ENCODE measurements at regions not wholly inside any gene's neighbourhood (a gene's known extent, or its start where the extent isn't known, plus 50 kb on each side); places are given as distances from the start of the nearest gene placed in this dataset.

GRCh38 chr11:96447208-96448110, 57.6 kb downstream of the JRKL start:
- TF ChIP-seq, protein P1, sequence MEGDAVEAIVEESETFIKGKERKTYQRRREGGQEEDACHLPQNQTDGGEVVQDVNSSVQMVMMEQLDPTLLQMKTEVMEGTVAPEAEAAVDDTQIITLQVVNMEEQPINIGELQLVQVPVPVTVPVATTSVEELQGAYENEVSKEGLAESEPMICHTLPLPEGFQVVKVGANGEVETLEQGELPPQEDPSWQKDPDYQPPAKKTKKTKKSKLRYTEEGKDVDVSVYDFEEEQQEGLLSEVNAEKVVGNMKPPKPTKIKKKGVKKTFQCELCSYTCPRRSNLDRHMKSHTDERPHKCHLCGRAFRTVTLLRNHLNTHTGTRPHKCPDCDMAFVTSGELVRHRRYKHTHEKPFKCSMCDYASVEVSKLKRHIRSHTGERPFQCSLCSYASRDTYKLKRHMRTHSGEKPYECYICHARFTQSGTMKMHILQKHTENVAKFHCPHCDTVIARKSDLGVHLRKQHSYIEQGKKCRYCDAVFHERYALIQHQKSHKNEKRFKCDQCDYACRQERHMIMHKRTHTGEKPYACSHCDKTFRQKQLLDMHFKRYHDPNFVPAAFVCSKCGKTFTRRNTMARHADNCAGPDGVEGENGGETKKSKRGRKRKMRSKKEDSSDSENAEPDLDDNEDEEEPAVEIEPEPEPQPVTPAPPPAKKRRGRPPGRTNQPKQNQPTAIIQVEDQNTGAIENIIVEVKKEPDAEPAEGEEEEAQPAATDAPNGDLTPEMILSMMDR (conservative IDR thresholded peaks at IDR 0.05; ENCODE audit: low read depth, low read length) = no peak
- no peak overlapping the region for H3K4me3 ChIP-seq (ENCODE audit: low read depth, low read length)
- DNase-seq (ENCODE audit: low read depth) = no peak

DNA sequence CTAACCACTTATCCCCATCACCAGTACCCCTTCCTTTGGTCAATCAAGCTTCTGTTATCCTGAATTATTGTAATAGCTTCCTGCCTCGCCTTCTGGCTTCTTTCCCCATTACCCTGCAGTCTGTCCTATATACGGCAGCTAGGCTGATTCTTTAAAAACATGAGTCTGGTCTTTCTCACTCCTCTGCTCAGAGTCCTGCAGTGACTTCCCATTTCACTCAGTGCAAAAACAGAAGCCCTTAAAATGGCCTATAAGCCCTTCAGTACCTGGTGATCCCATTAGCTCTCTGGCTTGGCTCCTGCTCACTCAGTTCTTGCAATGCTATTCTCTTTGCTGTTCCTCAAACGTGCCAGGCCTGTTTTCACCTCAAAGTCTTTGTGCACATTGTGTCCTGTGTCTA, 58.4 kb downstream of the JRKL start:
- no peak overlapping the region for H3K4me3 ChIP-seq (ENCODE audit: low read depth, low read length)

DNA sequence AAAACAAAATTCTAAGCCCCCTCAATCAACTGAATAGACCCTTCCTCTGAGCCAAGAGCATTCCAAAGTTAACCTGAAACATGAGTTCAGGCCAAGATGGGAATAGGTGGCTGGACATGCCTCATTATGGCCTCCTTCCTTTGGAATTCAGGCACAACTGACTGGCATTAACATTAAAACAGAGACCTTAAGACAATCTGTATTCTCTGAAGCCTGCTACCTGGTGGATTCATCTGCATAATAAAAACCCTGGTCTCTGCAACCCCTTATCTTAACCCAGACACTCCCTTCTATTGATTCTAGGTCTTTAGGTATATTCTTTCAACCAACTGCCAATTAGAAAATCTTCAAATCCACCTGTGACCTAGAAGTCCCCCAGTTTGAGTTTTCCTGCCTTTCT, 66.3 kb downstream of the JRKL start:
- DNase-seq (ENCODE audit: low read depth) = no peak
- TF ChIP-seq, protein P1 (conservative IDR thresholded peaks at IDR 0.05; ENCODE audit: low read depth, low read length) = no peak
- no peak overlapping the region for H3K4me3 ChIP-seq (ENCODE audit: low read depth, low read length)

More for the DNA sequence above, 58.4 kb downstream of the JRKL start:
- TF ChIP-seq, protein P1 (conservative IDR thresholded peaks at IDR 0.05; ENCODE audit: low read depth, low read length) = no peak
- DNase-seq (ENCODE audit: low read depth) = no peak

DNA sequence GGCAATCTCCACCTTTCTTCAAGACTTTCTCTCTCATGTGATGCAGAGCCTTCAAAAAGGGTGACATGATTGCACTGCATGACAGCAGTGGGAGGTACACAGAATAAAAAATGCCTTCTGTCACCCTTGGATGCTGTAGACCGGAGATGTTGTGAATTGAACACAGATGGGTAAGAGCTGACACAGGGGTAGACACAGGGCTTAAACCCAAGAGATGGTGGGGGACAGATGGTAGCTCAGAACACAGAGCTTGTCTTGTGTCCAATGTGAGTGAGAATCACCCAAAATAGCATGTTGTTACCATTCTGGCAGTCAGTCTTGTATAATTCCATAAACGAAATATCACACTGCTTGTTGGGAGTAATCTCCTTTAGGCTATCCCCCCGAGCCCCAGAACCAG, 69.9 kb downstream of the JRKL start:
- DNase-seq (ENCODE audit: low read depth) = no peak
- H3K4me3 ChIP-seq (ENCODE audit: low read depth, low read length) = no peak overlapping the region
- TF ChIP-seq, protein P1 (conservative IDR thresholded peaks at IDR 0.05; ENCODE audit: low read depth, low read length) = no peak

DNA sequence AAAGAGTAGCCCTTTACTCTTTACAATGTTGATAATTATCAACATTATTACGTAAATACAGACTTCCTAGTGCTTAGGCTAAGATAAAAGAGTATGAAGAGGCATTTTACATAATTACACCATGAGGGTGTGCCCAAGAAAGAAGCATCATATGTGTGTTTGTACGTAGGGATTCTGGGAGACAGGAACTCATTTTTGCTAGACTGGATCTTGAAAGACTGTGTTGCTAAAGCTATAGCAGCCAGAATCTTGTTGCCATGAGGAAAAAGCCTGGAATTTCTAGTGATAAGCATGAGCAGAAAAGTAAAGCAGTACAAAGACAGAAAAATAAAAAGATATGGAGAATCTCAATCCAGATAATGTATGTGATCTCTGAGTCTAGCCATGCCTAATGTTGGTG, 72.1 kb downstream of the JRKL start:
- no peak overlapping the region for H3K4me3 ChIP-seq (ENCODE audit: low read depth, low read length)
- TF ChIP-seq, protein P1 (conservative IDR thresholded peaks at IDR 0.05; ENCODE audit: low read depth, low read length) = no peak
- DNase-seq (ENCODE audit: low read depth) = no peak

DNA sequence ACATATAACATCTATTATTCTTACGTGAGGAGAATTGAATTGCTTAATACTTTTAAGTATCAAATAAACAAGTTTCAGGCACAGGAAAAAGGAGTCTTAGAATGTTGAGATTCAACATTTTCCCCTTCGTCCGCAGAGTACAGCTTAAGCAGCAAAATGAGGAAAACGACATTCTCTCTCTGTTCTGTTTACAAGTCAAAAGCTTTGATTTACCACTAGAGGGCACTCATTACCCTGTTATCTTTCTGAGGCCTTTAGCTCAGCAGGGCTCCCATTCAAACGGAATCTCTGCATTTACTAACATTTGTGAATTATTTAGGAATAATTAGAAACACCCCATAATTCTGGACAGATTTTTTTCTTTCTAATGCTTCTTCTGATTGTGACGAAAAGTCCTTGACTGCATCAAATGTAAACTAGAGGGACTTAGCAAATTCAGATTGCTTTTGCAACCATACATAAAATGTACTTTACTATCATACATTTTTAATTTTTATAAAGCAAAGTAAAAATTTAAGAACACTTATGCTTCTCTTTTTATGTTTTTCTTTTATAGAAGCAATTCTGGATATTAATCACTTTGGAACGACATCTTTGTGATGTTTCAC, 75.0 kb downstream of the JRKL start:
- peak; percentile 90 for DNase-seq (ENCODE audit: low read depth)
- no peak overlapping the region for H3K4me3 ChIP-seq (ENCODE audit: low read depth, low read length)
- TF ChIP-seq, protein P1 (conservative IDR thresholded peaks at IDR 0.05; ENCODE audit: low read depth, low read length) = peak; percentile 72
